GM12873 (cell line): ENCODE measurements at regions not wholly inside any gene's neighbourhood (a gene's known extent, or its start where the extent isn't known, plus 50 kb on each side); places are given as distances from the start of the nearest gene placed in this dataset.

Experiments used
- TF ChIP-seq, protein P1 (sequence below): IDR thresholded peaks from 2 replicates; pipeline ENCODE4 v1.5.1; 2012; ENCODE audit warnings: low read depth, mild to moderate bottlenecking, moderate library complexity, low read length, control low read depth; ENCODE audit not compliant: insufficient read depth; ENCODE audit errors: missing control alignments

DNA sequence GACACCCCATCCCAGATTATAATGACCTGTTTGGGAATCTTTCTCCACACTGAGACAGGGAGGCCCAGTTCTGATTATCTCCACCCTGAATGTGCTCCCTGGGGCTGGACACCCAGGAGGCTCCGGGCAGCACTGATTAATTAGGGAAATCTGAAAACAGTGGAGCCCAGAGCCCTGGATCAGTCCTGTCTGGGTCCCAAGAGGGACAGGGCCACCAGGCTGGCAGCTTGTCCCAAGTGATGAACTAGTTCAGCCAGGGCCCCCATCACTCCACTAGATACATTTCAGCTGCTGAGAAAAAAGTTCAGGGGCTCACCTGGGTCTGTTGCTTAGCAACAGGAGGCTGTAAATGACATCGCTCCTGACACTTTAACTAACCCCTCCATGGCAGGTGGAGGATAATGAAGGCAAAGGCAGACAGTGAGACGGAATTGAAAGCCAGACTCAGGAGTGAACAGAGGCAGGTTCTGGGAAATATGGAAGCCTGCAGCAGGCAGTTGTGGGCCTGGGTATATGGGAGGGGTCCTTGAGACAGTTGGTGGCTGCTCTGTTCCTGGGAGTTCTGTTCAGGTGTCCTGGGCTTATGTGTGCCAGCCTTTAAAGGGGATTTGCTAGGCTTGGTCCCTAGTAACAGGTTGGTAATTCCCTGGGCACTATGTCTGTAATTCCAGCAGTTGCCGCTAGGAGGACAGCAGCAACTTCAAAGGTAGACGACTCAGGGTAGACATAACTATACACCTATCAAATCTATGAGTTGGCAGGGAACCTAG lies 78.3 kb upstream of the CTNNBL1 start:
- TF ChIP-seq, protein P1, sequence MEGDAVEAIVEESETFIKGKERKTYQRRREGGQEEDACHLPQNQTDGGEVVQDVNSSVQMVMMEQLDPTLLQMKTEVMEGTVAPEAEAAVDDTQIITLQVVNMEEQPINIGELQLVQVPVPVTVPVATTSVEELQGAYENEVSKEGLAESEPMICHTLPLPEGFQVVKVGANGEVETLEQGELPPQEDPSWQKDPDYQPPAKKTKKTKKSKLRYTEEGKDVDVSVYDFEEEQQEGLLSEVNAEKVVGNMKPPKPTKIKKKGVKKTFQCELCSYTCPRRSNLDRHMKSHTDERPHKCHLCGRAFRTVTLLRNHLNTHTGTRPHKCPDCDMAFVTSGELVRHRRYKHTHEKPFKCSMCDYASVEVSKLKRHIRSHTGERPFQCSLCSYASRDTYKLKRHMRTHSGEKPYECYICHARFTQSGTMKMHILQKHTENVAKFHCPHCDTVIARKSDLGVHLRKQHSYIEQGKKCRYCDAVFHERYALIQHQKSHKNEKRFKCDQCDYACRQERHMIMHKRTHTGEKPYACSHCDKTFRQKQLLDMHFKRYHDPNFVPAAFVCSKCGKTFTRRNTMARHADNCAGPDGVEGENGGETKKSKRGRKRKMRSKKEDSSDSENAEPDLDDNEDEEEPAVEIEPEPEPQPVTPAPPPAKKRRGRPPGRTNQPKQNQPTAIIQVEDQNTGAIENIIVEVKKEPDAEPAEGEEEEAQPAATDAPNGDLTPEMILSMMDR, result peak; percentile 83

DNA sequence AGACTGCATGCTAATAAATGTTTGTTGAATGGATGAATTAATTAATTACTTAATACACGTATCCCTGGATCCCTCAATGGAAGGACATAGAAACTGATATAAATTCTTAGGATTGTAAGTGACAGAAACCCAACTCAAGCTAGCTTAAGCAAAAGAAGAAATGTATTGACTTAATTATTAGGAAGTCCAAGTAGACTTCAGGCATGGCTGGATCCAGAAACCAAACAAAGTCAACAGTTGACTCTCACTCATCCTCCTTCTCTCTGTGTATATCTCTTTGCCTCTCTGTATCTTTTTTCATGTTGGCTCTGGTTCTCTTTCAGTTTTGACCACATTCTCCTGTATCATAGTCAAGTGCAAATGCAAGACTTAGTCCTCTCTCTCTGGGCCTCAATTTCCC lies 82.0 kb upstream of the CTNNBL1 start:
- TF ChIP-seq, protein P1, result no peak

DNA sequence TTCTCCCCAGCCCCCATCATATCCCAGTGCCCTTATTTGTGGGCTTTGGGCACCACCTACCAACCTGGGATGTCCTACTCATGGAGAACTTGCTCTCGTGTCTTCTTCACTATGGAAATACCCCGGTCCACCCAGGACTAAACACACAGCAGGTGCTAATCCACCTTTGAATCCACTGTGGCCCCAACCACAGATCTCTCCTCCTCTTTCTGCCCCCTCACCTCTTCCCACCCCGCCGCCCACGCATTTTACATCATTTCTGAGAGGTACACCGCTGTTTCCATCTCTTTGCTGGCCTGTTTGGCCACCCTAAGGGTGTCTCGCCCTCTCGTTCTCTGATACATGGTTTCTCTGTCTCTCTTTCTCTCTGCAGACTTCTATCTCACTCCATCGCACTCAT lies 82.5 kb upstream of the CTNNBL1 start:
- TF ChIP-seq, protein P1, result no peak

DNA sequence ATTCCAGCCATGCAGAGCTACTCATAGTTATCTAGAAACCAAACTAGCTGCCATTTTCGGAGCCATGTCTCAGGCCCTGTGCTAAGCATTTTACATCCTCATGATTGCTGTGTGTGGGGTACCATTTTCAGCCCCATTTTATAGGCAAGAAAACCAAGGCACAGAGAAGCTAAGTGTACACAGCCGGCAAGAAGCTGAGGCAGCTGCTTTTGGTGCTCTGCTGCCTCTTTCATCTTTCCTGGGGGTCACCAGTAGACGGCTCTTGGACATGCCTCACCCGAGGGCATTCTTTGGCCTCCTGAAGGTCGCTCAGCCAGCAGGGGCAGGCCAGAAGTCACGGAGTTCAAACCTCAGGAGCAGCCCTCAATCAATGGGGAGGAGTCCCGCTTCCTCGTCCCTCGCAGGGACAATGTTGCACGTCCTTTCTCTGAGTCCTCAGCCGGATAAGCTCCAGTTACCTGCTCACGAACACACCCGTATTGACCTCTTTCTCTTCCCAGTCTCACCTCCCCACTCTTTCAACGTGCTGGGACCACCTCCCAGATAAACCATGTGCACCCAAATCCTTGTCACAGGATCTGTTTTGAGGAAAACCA lies 82.6 kb upstream of the BLCAP start:
- TF ChIP-seq, protein P1, result no peak

DNA sequence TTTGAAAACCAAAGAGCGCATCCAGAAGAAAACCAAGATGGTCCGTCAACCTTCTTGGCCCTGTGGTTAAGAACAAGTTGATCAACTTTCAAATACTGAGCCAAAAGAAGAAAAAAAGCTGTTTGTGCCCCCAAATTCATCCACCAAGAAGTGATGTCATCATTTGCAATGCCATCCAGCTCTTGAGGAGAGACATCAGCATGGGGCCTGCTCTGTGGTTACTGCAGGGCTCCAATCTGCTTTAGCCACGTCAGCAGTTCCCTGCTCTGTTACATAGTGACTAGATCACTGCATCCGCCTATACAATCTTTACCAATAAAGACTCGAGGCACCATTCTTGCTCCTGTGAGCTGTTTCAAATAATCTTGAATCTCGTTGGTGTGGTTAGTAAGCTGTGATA lies 75.0 kb upstream of the BLCAP start:
- TF ChIP-seq, protein P1, result no peak

DNA sequence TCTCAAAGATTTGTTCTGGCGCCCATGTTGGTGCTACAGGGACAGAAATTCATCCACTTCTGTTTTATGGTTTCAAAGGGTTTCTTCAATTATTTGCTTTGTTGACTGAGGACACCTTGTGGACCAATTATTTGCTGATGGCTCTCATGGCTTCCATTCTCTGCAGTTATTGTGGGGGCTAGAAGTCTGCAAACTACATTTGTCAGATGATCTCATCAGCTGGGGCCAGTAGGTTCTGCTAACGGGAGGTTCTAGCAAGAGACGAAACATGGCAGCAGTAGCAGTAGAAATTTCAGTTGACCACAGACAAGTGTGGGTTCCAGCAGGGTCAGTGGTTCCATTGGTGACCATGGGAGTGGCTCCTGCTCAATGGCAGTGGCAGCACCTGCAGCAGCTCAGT lies 72.8 kb upstream of the BLCAP start:
- TF ChIP-seq, protein P1, result no peak

DNA sequence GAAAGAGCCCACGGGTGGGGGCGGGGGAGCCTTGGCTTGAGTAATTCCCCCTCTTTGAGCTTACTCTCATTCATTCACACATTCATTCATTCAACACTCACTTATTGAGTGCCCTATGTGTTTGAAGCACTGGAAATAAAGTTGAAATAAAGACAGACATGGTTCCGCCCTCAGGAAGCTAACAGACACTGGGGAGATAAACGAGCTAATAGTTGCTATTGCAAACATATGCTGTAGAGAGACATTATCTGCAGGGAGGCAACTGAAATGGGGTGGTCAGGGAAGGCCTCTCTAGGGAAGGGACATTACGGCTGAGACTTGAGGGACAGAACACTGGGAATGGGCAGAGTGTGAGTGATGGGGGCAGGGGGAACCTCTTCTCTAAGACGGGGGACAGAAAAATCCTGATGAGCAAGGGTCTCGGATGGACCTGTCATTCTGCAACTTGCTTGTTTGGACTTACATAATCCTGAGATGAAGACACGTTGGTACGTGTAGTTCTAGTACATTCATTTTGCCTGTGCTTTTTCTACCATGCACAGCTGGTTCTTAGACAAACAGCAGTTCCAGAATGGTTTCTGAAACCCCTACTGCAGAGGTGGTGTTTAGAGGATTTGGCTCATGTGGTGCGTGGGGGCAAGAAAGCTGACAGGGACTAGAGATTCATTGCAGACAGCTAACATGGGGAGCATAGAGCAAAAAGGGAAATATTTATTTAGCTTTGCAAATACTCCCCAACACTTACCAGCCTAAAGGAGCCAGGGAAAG lies 71.1 kb upstream of the BLCAP start:
- TF ChIP-seq, protein P1, result no peak
